GM19023 (cell line): ENCODE measurements at regions not wholly inside any gene's neighbourhood (a gene's known extent, or its start where the extent isn't known, plus 50 kb on each side); places are given as distances from the start of the nearest gene placed in this dataset.
"Not testable (repeated sequence)": the region's sequence is repeated elsewhere in the genome, so short reads cannot be mapped to it uniquely, and the experiment has no call there.

Experiments
- ATAC-seq: cut with Tn5 transposase; IDR thresholded peaks from one replicate; pipeline ENCODE4 v1.9.1; 2021; ENCODE audit warnings: mild to moderate bottlenecking, moderate library complexity; ENCODE audit not compliant: unreplicated experiment

GRCh38 chr12:59365133-59365532 lies 230.7 kb upstream of the SLC16A7 start:
- no peak for ATAC-seq

- ATAC-seq = no peak
Measured at GRCh38 chr12:59357811-59358210, 238.0 kb upstream of the SLC16A7 start.

- ATAC-seq = not testable (repeated sequence)
Measured at GRCh38 chr12:59346248-59346647, 249.6 kb upstream of the SLC16A7 start.

GRCh38 chr12:59345406-59345805 lies 250.4 kb upstream of the SLC16A7 start:
- no peak for ATAC-seq

GRCh38 chr12:59344224-59344623 lies 251.6 kb upstream of the SLC16A7 start:
- ATAC-seq = no peak

GRCh38 chr12:59329462-59329861 lies 266.4 kb upstream of the SLC16A7 start:
- ATAC-seq = no peak

GRCh38 chr12:59328395-59329075 lies 267.3 kb upstream of the SLC16A7 start:
- ATAC-seq = not testable (repeated sequence)

GRCh38 chr12:59326457-59326856 lies 269.4 kb upstream of the SLC16A7 start:
- ATAC-seq = not testable (repeated sequence)

- no peak for ATAC-seq
Measured at GRCh38 chr12:59322473-59322872, 273.4 kb upstream of the SLC16A7 start.

- ATAC-seq = no peak
Measured at GRCh38 chr12:59321278-59321677, 274.6 kb upstream of the SLC16A7 start.

- ATAC-seq = no peak
Measured at GRCh38 chr12:59320112-59320511, 275.7 kb upstream of the SLC16A7 start.

- ATAC-seq = no peak
Measured at GRCh38 chr12:59318940-59319339, 276.9 kb upstream of the SLC16A7 start.

GRCh38 chr12:59317598-59317997 lies 278.2 kb upstream of the SLC16A7 start:
- ATAC-seq = no peak

GRCh38 chr12:59316938-59317337 lies 278.9 kb upstream of the SLC16A7 start:
- ATAC-seq = no peak

- not testable (repeated sequence) for ATAC-seq
Measured at GRCh38 chr12:59316354-59316753, 279.5 kb upstream of the SLC16A7 start.

- ATAC-seq = no peak
Measured at GRCh38 chr12:59314209-59314608, 281.6 kb upstream of the SLC16A7 start.

- no peak for ATAC-seq
Measured at GRCh38 chr12:59304077-59304721, 291.6 kb upstream of the SLC16A7 start.

GRCh38 chr12:59298296-59298695 lies 297.5 kb upstream of the SLC16A7 start:
- ATAC-seq = no peak

GRCh38 chr12:59294221-59294620 lies 301.6 kb upstream of the SLC16A7 start:
- ATAC-seq = no peak

GRCh38 chr12:59282999-59283398 lies 312.8 kb upstream of the SLC16A7 start:
- ATAC-seq = no peak

- not testable (repeated sequence) for ATAC-seq
Measured at GRCh38 chr12:59273561-59273960, 322.3 kb upstream of the SLC16A7 start.

- ATAC-seq = no peak
Measured at GRCh38 chr12:59268295-59268809, 327.5 kb upstream of the SLC16A7 start.
